SK-N-MC (cell line): ENCODE measurements at regions not wholly inside any gene's neighbourhood (a gene's known extent, or its start where the extent isn't known, plus 50 kb on each side); places are given as distances from the start of the nearest gene placed in this dataset.

ENCODE experiments used
- DNase-seq: peaks from one replicate; pipeline ENCODE4 v3.0.0-alpha.2; 2011; ENCODE audit warnings: low read depth, low spot score
- H3K27ac ChIP-seq: fragments of 200-600 bp; sonication (generic); 2 replicates; pipeline ENCODE4 v1.5.1; 2016; ENCODE audit warnings: mixed run types
- H3K36me3 ChIP-seq: fragments of 200-600 bp; sonication (generic); 2 replicates; pipeline ENCODE4 v1.6.1; 2017; ENCODE audit warnings: antibody characterized with exemption, low read length, mixed read lengths; ENCODE audit not compliant: insufficient read depth
- H3K4me3 ChIP-seq: fragments of 200-600 bp; sonication (generic); 2 replicates; pipeline ENCODE4 v1.5.1; 2016
- H3K9ac ChIP-seq: fragments of 200-600 bp; sonication (generic); 2 replicates; pipeline ENCODE4 v1.8.0; 2017; ENCODE audit warnings: mixed run types, mixed read lengths; ENCODE audit not compliant: insufficient read length
- H3K9me3 ChIP-seq: fragments of 200-600 bp; sonication (generic); 2 replicates; pipeline ENCODE4 v1.6.1; 2017; ENCODE audit warnings: low read depth, mild to moderate bottlenecking, antibody characterized with exemption, low read length, moderate library complexity, mixed read lengths
- EZH2 ChIP-seq: fragments of 200-600 bp; sonication (generic); IDR thresholded peaks from one replicate; pipeline ENCODE4 v1.6.1; 2017; ENCODE audit warnings: antibody characterized with exemption
- FOXP2 ChIP-seq: optimal IDR thresholded peaks from 2 replicates; pipeline ENCODE3; 2011; ENCODE audit warnings: mild to moderate bottlenecking, moderate library complexity; ENCODE audit not compliant: insufficient read depth; ENCODE audit errors: extremely low read length, control extremely low read depth
- POLR2AphosphoS5 ChIP-seq: IDR thresholded peaks from 2 replicates; pipeline ENCODE4 v1.6.1; 2012; ENCODE audit warnings: mild to moderate bottlenecking, low read depth, low read length, borderline replicate concordance

- H3K4me3 ChIP-seq, result no peak overlapping the region
- no peak for DNase-seq
- no peaks in the 10 kb centered on the region; the same call in 1 of the 2 replicates for H3K9me3 ChIP-seq
- no peaks in the 10 kb centered on the region for H3K36me3 ChIP-seq
- no peak overlapping the region for H3K27ac ChIP-seq
- no peak overlapping the region for H3K9ac ChIP-seq
- TF ChIP-seq FOXP2 (no peak), POLR2AphosphoS5 (no peak), EZH2 (no peak)
Observed at GRCh38 chr4:126306152-126306869, 991.6 kb downstream of the FAT4 start.

- no peak for DNase-seq
- Histone ChIP-seq H3K36me3 (no peaks in the 10 kb centered on the region), H3K4me3 (no peak overlapping the region), H3K9me3 (no peaks in the 10 kb centered on the region), H3K27ac (no peak overlapping the region), H3K9ac (no peak overlapping the region)
- TF ChIP-seq POLR2AphosphoS5, result no peak
- TF ChIP-seq FOXP2, result no peak
- TF ChIP-seq EZH2, result no peak
Observed at GRCh38 chr4:126318376-126318775, 1003.6 kb downstream of the FAT4 start.

- no peak for DNase-seq
- Histone ChIP-seq H3K4me3 (no peak overlapping the region), H3K9me3 (no peaks in the 10 kb centered on the region), H3K27ac (peak overlapping the region; percentile 62), H3K9ac (no peak overlapping the region), H3K36me3 (no peaks in the 10 kb centered on the region)
- TF ChIP-seq POLR2AphosphoS5 (no peak), FOXP2 (no peak), EZH2 (no peak)
Observed at GRCh38 chr4:126328914-126329313, 1014.2 kb downstream of the FAT4 start.

- Histone ChIP-seq H3K9ac (no peak overlapping the region), H3K27ac (no peak overlapping the region), H3K9me3 (no peaks in the 10 kb centered on the region), H3K36me3 (0 out of 2 replicates have a peak, but pooled peaks cover 3% of the 10 kb centered on the region), H3K4me3 (no peak overlapping the region)
- TF ChIP-seq FOXP2, result no peak
- TF ChIP-seq EZH2, result no peak
- no peak for TF ChIP-seq POLR2AphosphoS5
- no peak for DNase-seq
Observed at GRCh38 chr4:126338548-126338947, 1023.8 kb downstream of the FAT4 start.

- DNase-seq, result no peak
- H3K36me3 ChIP-seq, result 0 out of 2 replicates have a peak, but pooled peaks cover 3% of the 10 kb centered on the region
- no peak for TF ChIP-seq POLR2AphosphoS5
- TF ChIP-seq EZH2, result no peak
- no peak for TF ChIP-seq FOXP2
Observed at GRCh38 chr4:126341927-126342326, 1027.2 kb downstream of the FAT4 start.

GRCh38 chr4:126344472-126344871 is 1029.7 kb downstream of the FAT4 start:
- Histone ChIP-seq H3K36me3 (0 out of 2 replicates have a peak, but pooled peaks cover 3% of the 10 kb centered on the region), H3K9ac (no peak overlapping the region), H3K4me3 (no peak overlapping the region), H3K27ac (no peak overlapping the region), H3K9me3 (no peaks in the 10 kb centered on the region)
- TF ChIP-seq FOXP2 (no peak), POLR2AphosphoS5 (no peak), EZH2 (no peak)
- DNase-seq, result no peak

More at GRCh38 chr4:126341927-126342326, 1027.2 kb downstream of the FAT4 start:
- no peak overlapping the region for H3K9ac ChIP-seq
- H3K4me3 ChIP-seq, result no peak overlapping the region
- no peaks in the 10 kb centered on the region for H3K9me3 ChIP-seq
- no peak overlapping the region for H3K27ac ChIP-seq

- no peak for DNase-seq
- H3K9me3 ChIP-seq, result no peaks in the 10 kb centered on the region
- H3K27ac ChIP-seq, result no peak overlapping the region
- TF ChIP-seq EZH2 (no peak), FOXP2 (no peak), POLR2AphosphoS5 (no peak)
- 0 out of 2 replicates have a peak, but pooled peaks cover 2% of the 10 kb centered on the region for H3K36me3 ChIP-seq
- H3K9ac ChIP-seq, result no peak overlapping the region
- H3K4me3 ChIP-seq, result no peak overlapping the region
Observed at GRCh38 chr4:126346654-126347053, 1031.9 kb downstream of the FAT4 start.

GRCh38 chr4:126354784-126355183 is 1040.0 kb downstream of the FAT4 start:
- Histone ChIP-seq H3K4me3 (no peak overlapping the region), H3K36me3 (no peaks in the 10 kb centered on the region), H3K27ac (no peak overlapping the region), H3K9me3 (no peaks in the 10 kb centered on the region; the same call in 1 of the 2 replicates), H3K9ac (no peak overlapping the region)
- DNase-seq, result no peak
- TF ChIP-seq POLR2AphosphoS5 (no peak), FOXP2 (no peak), EZH2 (no peak)

- TF ChIP-seq EZH2 (no peak), FOXP2 (no peak), POLR2AphosphoS5 (no peak)
- DNase-seq, result no peak
- no peaks in the 10 kb centered on the region for H3K9me3 ChIP-seq
- H3K27ac ChIP-seq, result no peak overlapping the region
- no peak overlapping the region for H3K9ac ChIP-seq
- H3K4me3 ChIP-seq, result no peak overlapping the region
- no peaks in the 10 kb centered on the region for H3K36me3 ChIP-seq
Observed at GRCh38 chr4:126358041-126358440, 1043.3 kb downstream of the FAT4 start.
